ENCODE measurements at regions not wholly inside any gene's neighbourhood (a gene's known extent, or its start where the extent isn't known, plus 50 kb on each side); places are given as distances from the start of the nearest gene placed in this dataset.

GRCh38 chr3:101172516-101172915 is 147.9 kb downstream of the IMPG2 start:
- no peak for DNase-seq (ENCODE audit: low read depth)

- DNase-seq (ENCODE audit: low read depth) = no peak
Measured at GRCh38 chr3:101171681-101172191, 148.6 kb downstream of the IMPG2 start.

GRCh38 chr3:101170806-101171558 is 149.4 kb downstream of the IMPG2 start:
- DNase-seq (ENCODE audit: low read depth) = no peak

- DNase-seq (ENCODE audit: low read depth) = no peak
Measured at GRCh38 chr3:101170062-101170771, 150.2 kb downstream of the IMPG2 start.

- DNase-seq (ENCODE audit: low read depth) = no peak
Measured at GRCh38 chr3:101169516-101169915, 150.9 kb downstream of the IMPG2 start.

GRCh38 chr3:101167376-101167775 is 153.0 kb downstream of the IMPG2 start:
- no peak for DNase-seq (ENCODE audit: low read depth)

- DNase-seq (ENCODE audit: low read depth) = no peak
Measured at GRCh38 chr3:101166150-101166549, 154.2 kb downstream of the IMPG2 start.

GRCh38 chr3:101163554-101163953 is 156.8 kb downstream of the IMPG2 start:
- no peak for DNase-seq (ENCODE audit: low read depth)

GRCh38 chr3:101159478-101159877 is 160.9 kb downstream of the IMPG2 start:
- DNase-seq (ENCODE audit: low read depth) = no peak

- no peak for DNase-seq (ENCODE audit: low read depth)
Measured at GRCh38 chr3:101158374-101158773, 162.0 kb downstream of the IMPG2 start.

- no peak for DNase-seq (ENCODE audit: low read depth)
Measured at GRCh38 chr3:101156787-101157345, 163.5 kb downstream of the IMPG2 start.

- DNase-seq (ENCODE audit: low read depth) = no peak
Measured at GRCh38 chr3:101155825-101156224, 162.6 kb upstream of the ABI3BP start.

- no peak for DNase-seq (ENCODE audit: low read depth)
Measured at GRCh38 chr3:101154401-101154800, 161.2 kb upstream of the ABI3BP start.

GRCh38 chr3:101151286-101151913 is 158.2 kb upstream of the ABI3BP start:
- no peak for DNase-seq (ENCODE audit: low read depth)

GRCh38 chr3:101150504-101150903 is 157.3 kb upstream of the ABI3BP start:
- DNase-seq (ENCODE audit: low read depth) = no peak

- no peak for DNase-seq (ENCODE audit: low read depth)
Measured at GRCh38 chr3:101149707-101150106, 156.5 kb upstream of the ABI3BP start.

- no peak for DNase-seq (ENCODE audit: low read depth)
Measured at GRCh38 chr3:101149251-101149650, 156.0 kb upstream of the ABI3BP start.

- no peak for DNase-seq (ENCODE audit: low read depth)
Measured at GRCh38 chr3:101148001-101148400, 154.8 kb upstream of the ABI3BP start.

- DNase-seq (ENCODE audit: low read depth) = no peak
Measured at GRCh38 chr3:101146946-101147345, 153.7 kb upstream of the ABI3BP start.

GRCh38 chr3:101144105-101144504 is 150.9 kb upstream of the ABI3BP start:
- no peak for DNase-seq (ENCODE audit: low read depth)

- no peak for DNase-seq (ENCODE audit: low read depth)
Measured at GRCh38 chr3:101143012-101143411, 149.8 kb upstream of the ABI3BP start.

- no peak for DNase-seq (ENCODE audit: low read depth)
Measured at GRCh38 chr3:101142160-101142559, 148.9 kb upstream of the ABI3BP start.

- no peak for DNase-seq (ENCODE audit: low read depth)
Measured at GRCh38 chr3:101141135-101141534, 147.9 kb upstream of the ABI3BP start.
